T-cell (primary cell): ENCODE measurements at regions not wholly inside any gene's neighbourhood (a gene's known extent, or its start where the extent isn't known, plus 50 kb on each side); places are given as distances from the start of the nearest gene placed in this dataset.

ENCODE experiments used
- ATAC-seq, 4 experiments: fragments of 200-7000 bp in 3 of 4; fragments of 150-1000 bp in 1 of 4; cut with Tn5 transposase; replicated peaks in 1 of 4; 1 replicate in 3 of 4; 2 replicates in 1 of 4; pipeline ENCODE4 v1.10.0; 2021; ENCODE audit warnings: moderate library complexity in 3 of 4, mild to moderate bottlenecking in 2 of 4, moderate number of reproducible peaks in 1 of 4
- CTCF ChIA-PET, 2 donors: fragments of 300-600 bp; sonication (Branson Sonifier 250); formaldehyde crosslinking; loops; one replicate each; lab custom pipeline; 2022; ENCODE audit warnings: antibody characterized with exemption in 2 of 2; lab: Charles Lee
- POLR2A ChIA-PET, 2 donors: fragments of 300-600 bp; sonication (Branson Sonifier 250); formaldehyde crosslinking; loops; one replicate each; lab custom pipeline; 2022; ENCODE audit warnings: antibody characterized with exemption in 2 of 2; lab: Charles Lee
- DNase-seq, 35 experiments: peaks; one replicate each; pipeline versions ENCODE4 v3.0.0 to v3.0.0-alpha.2; 2013 to 2023
- H3K27ac ChIP-seq: one replicate; pipeline ENCODE4 v1.5.1; 2013; ENCODE audit warnings: low read length
- H3K27me3 ChIP-seq, 2 experiments: replicated peaks in 1 of 2; 1 replicate in 1 of 2; 2 replicates in 1 of 2; pipeline versions ENCODE4 v1.6.1 to v1.7.0; 2013; ENCODE audit warnings: low read length in 1 of 2, mixed read lengths in 1 of 2; ENCODE audit not compliant: control insufficient read depth in 2 of 2, insufficient read depth in 2 of 2; ENCODE audit errors: extremely low read depth in 1 of 2
- H3K36me3 ChIP-seq, 2 donors: 1 replicate in 1 of 2; 2 replicates in 1 of 2; pipeline versions ENCODE4 v1.6.1 to v1.7.0; 2013; ENCODE audit warnings: low read length in 1 of 2; ENCODE audit not compliant: control insufficient read depth in 2 of 2, insufficient read depth in 1 of 2; ENCODE audit errors: extremely low read depth in 1 of 2
- H3K4me1 ChIP-seq, 2 experiments: 1 replicate in 1 of 2; 2 replicates in 1 of 2; pipeline versions ENCODE4 v1.6.1 to v1.7.0; 2013; ENCODE audit warnings: low read length in 2 of 2, mixed read lengths in 1 of 2; ENCODE audit not compliant: insufficient read depth in 2 of 2, control insufficient read depth in 1 of 2; ENCODE audit errors: extremely low read depth in 1 of 2
- H3K4me3 ChIP-seq, 2 donors: 1 replicate in 1 of 2; 2 replicates in 1 of 2; pipeline versions ENCODE4 v1.5.1 to v1.7.0; 2013; ENCODE audit warnings: mild to moderate bottlenecking in 2 of 2, low read length in 1 of 2, moderate library complexity in 1 of 2; ENCODE audit not compliant: control insufficient read depth in 1 of 2; ENCODE audit errors: extremely low read depth in 1 of 2
- H3K9me3 ChIP-seq: 2 replicates; pipeline ENCODE4 v1.7.0; 2013
- H3K27ac Mint-ChIP-seq, 2 donors: one replicate each; pipeline ENCODE4 v1.8.0; 2020 to 2021; ENCODE audit warnings: mild to moderate bottlenecking in 2 of 2, mixed read lengths in 2 of 2
- H3K27me3 Mint-ChIP-seq, 2 donors: one replicate each; pipeline ENCODE4 v1.8.0; 2021 to 2022; ENCODE audit warnings: mixed read lengths in 2 of 2
- H3K36me3 Mint-ChIP-seq: one replicate; pipeline ENCODE4 v1.8.0; 2021; ENCODE audit warnings: mixed read lengths
- H3K4me1 Mint-ChIP-seq, 3 donors: one replicate each; pipeline ENCODE4 v1.8.0; 2020 to 2022; ENCODE audit warnings: mixed read lengths in 3 of 3, mild to moderate bottlenecking in 1 of 3
- H3K4me3 Mint-ChIP-seq, 3 donors: one replicate each; pipeline ENCODE4 v1.8.0; 2020 to 2022; ENCODE audit warnings: mild to moderate bottlenecking in 3 of 3, mixed read lengths in 3 of 3, moderate library complexity in 3 of 3
- H3K9me3 Mint-ChIP-seq, 3 donors: one replicate each; pipeline ENCODE4 v1.8.0; 2020 to 2022; ENCODE audit warnings: mixed read lengths in 3 of 3
- WGBS: methylation state at CpG from one replicate; pipeline ENCODE4 v1.1.5; 2013; ENCODE audit warnings: missing lambda C conversion rate; ENCODE audit not compliant: insufficient coverage; 5-methylcytosine and 5-hydroxymethylcytosine counted together

GRCh38 chr4:187516224-187516623 lies 479.3 kb upstream of the ZFP42 start:
- Mint-ChIP-seq H3K4me1 (no peaks in the 10 kb centered on the region), H3K36me3 (no peaks in the 10 kb centered on the region), H3K27ac (no peak overlapping the region), H3K27me3 (no peaks in the 10 kb centered on the region), H3K4me3 (no peak overlapping the region), H3K9me3 (peaks cover 0 to 9% (median 4%) of the 10 kb centered on the region in 3 donors)
- Histone ChIP-seq H3K9me3 (no peaks in the 10 kb centered on the region), H3K27me3 (no peaks in the 10 kb centered on the region), H3K27ac (no peak overlapping the region), H3K4me1 (no peaks in the 10 kb centered on the region), H3K36me3 (no peaks in the 10 kb centered on the region), H3K4me3 (no peak overlapping the region)
- ChIA-PET CTCF (no interaction called here), POLR2A (interaction anchor here in 1 of 2 donors (0.6 kb wide), 1 partner anchor 19 kb away, joined by 4 read pairs; no protein-coding TSS in a partner anchor)
- ATAC-seq (no peak), DNase-seq (no peak)
- 100% methylated on average over 1 of the region's 1 CpG for WGBS

GRCh38 chr4:187541666-187542065 lies 453.9 kb upstream of the ZFP42 start:
- DNase-seq, result no peak
- Mint-ChIP-seq H3K4me1 (no peaks in the 10 kb centered on the region), H3K36me3 (no peaks in the 10 kb centered on the region), H3K27ac (no peak overlapping the region), H3K9me3 (peaks cover 23 to 46% (median 24%) of the 10 kb centered on the region in 3 donors), H3K27me3 (no peaks in the 10 kb centered on the region), H3K4me3 (no peak overlapping the region)
- POLR2A ChIA-PET, result no interaction called here
- Histone ChIP-seq H3K27ac (no peak overlapping the region), H3K4me3 (no peak overlapping the region), H3K36me3 (no peaks in the 10 kb centered on the region), H3K9me3 (peaks cover 3% of the 10 kb centered on the region), H3K27me3 (no peaks in the 10 kb centered on the region), H3K4me1 (no peaks in the 10 kb centered on the region)
- 100% methylated on average over 3 of the region's 6 CpGs for WGBS
- no peak for ATAC-seq
- CTCF ChIA-PET, result no interaction called here

- H3K27me3 Mint-ChIP-seq, result no peaks in the 10 kb centered on the region
- Histone ChIP-seq H3K4me1 (no peaks in the 10 kb centered on the region), H3K9me3 (peaks cover 3% of the 10 kb centered on the region), H3K27me3 (no peaks in the 10 kb centered on the region), H3K4me3 (no peak overlapping the region), H3K27ac (no peak overlapping the region), H3K36me3 (no peaks in the 10 kb centered on the region)
- CTCF ChIA-PET, result interaction anchor here in 1 of 2 donors (0.6 kb wide), 1 partner anchor 337 kb away, joined by 4 read pairs; no protein-coding TSS in a partner anchor
- H3K4me3 Mint-ChIP-seq, result no peak overlapping the region
- H3K36me3 Mint-ChIP-seq, result no peaks in the 10 kb centered on the region
- POLR2A ChIA-PET, result no interaction called here
- ATAC-seq (no peak), DNase-seq (no peak)
- no peaks in the 10 kb centered on the region for H3K4me1 Mint-ChIP-seq
- H3K27ac Mint-ChIP-seq, result no peak overlapping the region
- H3K9me3 Mint-ChIP-seq, result peaks cover 13 to 45% (median 22%) of the 10 kb centered on the region in 3 donors
- no CpG with 5 or more reads among the region's 4 CpGs for WGBS
Observed at GRCh38 chr4:187544461-187545053, 451.0 kb upstream of the ZFP42 start.

- Histone ChIP-seq H3K9me3 (peaks cover 3% of the 10 kb centered on the region), H3K27me3 (no peaks in the 10 kb centered on the region), H3K36me3 (no peaks in the 10 kb centered on the region), H3K4me3 (no peak overlapping the region), H3K27ac (no peak overlapping the region), H3K4me1 (no peaks in the 10 kb centered on the region)
- ATAC-seq, result no peak
- H3K9me3 Mint-ChIP-seq, result peaks cover 6 to 34% (median 13%) of the 10 kb centered on the region in 3 donors
- H3K27ac Mint-ChIP-seq, result no peak overlapping the region
- no CpG with 5 or more reads among the region's 5 CpGs for WGBS
- ChIA-PET POLR2A (no interaction called here), CTCF (interaction anchor here in 1 of 2 donors (0.6 kb wide), 1 partner anchor 1673 kb away, joined by 3 read pairs; no protein-coding TSS in a partner anchor)
- no peaks in the 10 kb centered on the region for H3K36me3 Mint-ChIP-seq
- H3K27me3 Mint-ChIP-seq, result no peaks in the 10 kb centered on the region
- H3K4me1 Mint-ChIP-seq, result no peaks in the 10 kb centered on the region
- H3K4me3 Mint-ChIP-seq, result no peak overlapping the region
- no peak for DNase-seq
Observed at GRCh38 chr4:187547316-187547715, 448.3 kb upstream of the ZFP42 start.

GRCh38 chr4:187550256-187550950 lies 445.2 kb upstream of the ZFP42 start:
- Histone ChIP-seq H3K27me3 (no peaks in the 10 kb centered on the region), H3K4me3 (no peak overlapping the region), H3K36me3 (no peaks in the 10 kb centered on the region), H3K9me3 (no peaks in the 10 kb centered on the region), H3K4me1 (no peaks in the 10 kb centered on the region), H3K27ac (no peak overlapping the region)
- no peak for ATAC-seq
- no peaks in the 10 kb centered on the region for H3K36me3 Mint-ChIP-seq
- no peak for DNase-seq
- no peak overlapping the region for H3K4me3 Mint-ChIP-seq
- no peak overlapping the region for H3K27ac Mint-ChIP-seq
- peaks cover 6 to 26% (median 18%) of the 10 kb centered on the region in 3 donors for H3K9me3 Mint-ChIP-seq
- no peaks in the 10 kb centered on the region for H3K4me1 Mint-ChIP-seq
- CTCF ChIA-PET, result no interaction called here
- POLR2A ChIA-PET, result no interaction called here
- WGBS, result 59% methylated on average over 2 of the region's 5 CpGs
- no peaks in the 10 kb centered on the region for H3K27me3 Mint-ChIP-seq

GRCh38 chr4:187552781-187553180 lies 442.8 kb upstream of the ZFP42 start:
- WGBS, result 74% methylated on average over 2 of the region's 4 CpGs
- no peaks in the 10 kb centered on the region for H3K4me1 ChIP-seq
- peaks cover 0 to 20% (median 19%) of the 10 kb centered on the region in 3 donors for H3K9me3 Mint-ChIP-seq
- no peaks in the 10 kb centered on the region for H3K27me3 ChIP-seq
- ChIA-PET POLR2A (no interaction called here), CTCF (no interaction called here)
- no peaks in the 10 kb centered on the region for H3K36me3 ChIP-seq
- no peak overlapping the region for H3K27ac Mint-ChIP-seq
- H3K4me3 ChIP-seq, result no peak overlapping the region
- ATAC-seq, result no peak
- no peaks in the 10 kb centered on the region for H3K27me3 Mint-ChIP-seq
- no peaks in the 10 kb centered on the region for H3K9me3 ChIP-seq
- no peaks in the 10 kb centered on the region for H3K4me1 Mint-ChIP-seq
- no peak for DNase-seq
- H3K36me3 Mint-ChIP-seq, result no peaks in the 10 kb centered on the region
- H3K4me3 Mint-ChIP-seq, result no peak overlapping the region
- no peak overlapping the region for H3K27ac ChIP-seq
